ENCODE measurements at regions not wholly inside any gene's neighbourhood (a gene's known extent, or its start where the extent isn't known, plus 50 kb on each side); places are given as distances from the start of the nearest gene placed in this dataset.

DNA sequence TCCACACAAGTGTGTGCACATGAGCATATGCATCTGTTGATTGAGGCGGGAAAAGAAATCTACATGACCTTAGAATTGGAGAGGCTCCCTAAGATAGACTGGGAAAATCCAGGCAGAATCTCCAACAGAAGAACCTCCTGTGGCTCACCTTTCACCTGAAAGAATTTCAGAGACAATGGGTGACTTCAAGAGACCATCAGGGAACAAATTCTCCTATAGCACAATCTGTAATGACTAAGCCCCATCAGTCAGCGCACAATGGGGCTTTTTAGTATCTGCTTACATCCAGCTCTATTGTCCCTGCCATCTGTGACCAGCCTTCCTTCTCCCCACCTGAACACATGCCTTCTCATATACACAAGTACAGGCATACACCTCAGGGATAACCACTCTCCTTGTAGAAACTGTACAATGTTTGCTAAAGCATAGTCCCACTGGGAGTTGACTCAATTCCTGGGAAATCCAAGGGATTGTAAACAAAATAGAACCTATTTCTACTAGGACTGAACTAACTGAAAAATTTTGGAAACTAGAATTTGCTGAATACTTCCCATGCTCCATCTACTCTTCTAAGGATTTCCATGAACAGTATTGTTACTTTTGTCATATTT is 150.8 kb upstream of the STXBP5 start:
- no peaks in the 10 kb centered on the region for H3K27me3 ChIP-seq
- intact Hi-C loops (cut with DNase I): no loop called here
- DNase-seq (ENCODE audit: low spot score in 2 of 2): no peak
- no peaks in the 10 kb centered on the region for H3K36me3 ChIP-seq
- no peaks in the 10 kb centered on the region for H3K4me1 ChIP-seq
- H3K27ac ChIP-seq: no peak overlapping the region
- no peak overlapping the region for H3K4me3 ChIP-seq
- no peaks in the 10 kb centered on the region for H3K9me3 ChIP-seq
- TF ChIP-seq, protein P1, sequence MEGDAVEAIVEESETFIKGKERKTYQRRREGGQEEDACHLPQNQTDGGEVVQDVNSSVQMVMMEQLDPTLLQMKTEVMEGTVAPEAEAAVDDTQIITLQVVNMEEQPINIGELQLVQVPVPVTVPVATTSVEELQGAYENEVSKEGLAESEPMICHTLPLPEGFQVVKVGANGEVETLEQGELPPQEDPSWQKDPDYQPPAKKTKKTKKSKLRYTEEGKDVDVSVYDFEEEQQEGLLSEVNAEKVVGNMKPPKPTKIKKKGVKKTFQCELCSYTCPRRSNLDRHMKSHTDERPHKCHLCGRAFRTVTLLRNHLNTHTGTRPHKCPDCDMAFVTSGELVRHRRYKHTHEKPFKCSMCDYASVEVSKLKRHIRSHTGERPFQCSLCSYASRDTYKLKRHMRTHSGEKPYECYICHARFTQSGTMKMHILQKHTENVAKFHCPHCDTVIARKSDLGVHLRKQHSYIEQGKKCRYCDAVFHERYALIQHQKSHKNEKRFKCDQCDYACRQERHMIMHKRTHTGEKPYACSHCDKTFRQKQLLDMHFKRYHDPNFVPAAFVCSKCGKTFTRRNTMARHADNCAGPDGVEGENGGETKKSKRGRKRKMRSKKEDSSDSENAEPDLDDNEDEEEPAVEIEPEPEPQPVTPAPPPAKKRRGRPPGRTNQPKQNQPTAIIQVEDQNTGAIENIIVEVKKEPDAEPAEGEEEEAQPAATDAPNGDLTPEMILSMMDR (IDR thresholded peaks at IDR 0.05): no peak

DNA sequence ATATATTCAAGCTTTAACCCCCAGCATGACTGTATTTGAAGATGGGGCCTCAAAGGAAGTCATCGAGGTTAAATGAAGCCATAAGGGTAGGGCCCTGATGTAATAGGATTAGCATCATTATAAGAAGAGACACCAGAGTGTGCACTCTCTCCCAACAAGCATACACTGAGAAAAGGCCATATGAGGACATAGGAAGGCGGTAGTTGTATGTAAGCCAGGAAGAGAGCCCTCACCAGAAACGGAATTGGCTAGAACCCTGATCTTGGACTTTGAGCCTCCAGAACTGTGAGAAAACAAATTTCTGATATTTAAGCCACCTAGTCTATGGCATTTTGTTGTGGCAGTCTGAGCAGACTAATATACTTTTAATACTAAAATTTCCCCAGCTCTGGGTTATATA is 150.1 kb upstream of the STXBP5 start:
- no peaks in the 10 kb centered on the region for H3K27me3 ChIP-seq
- no peak overlapping the region for H3K27ac ChIP-seq
- H3K36me3 ChIP-seq: no peaks in the 10 kb centered on the region
- intact Hi-C loops (cut with DNase I): no loop called here
- TF ChIP-seq, protein P1 (IDR thresholded peaks at IDR 0.05): no peak
- DNase-seq (ENCODE audit: low spot score in 2 of 2): no peak
- H3K4me1 ChIP-seq: no peaks in the 10 kb centered on the region
- H3K9me3 ChIP-seq: no peaks in the 10 kb centered on the region
- H3K4me3 ChIP-seq: no peak overlapping the region

DNA sequence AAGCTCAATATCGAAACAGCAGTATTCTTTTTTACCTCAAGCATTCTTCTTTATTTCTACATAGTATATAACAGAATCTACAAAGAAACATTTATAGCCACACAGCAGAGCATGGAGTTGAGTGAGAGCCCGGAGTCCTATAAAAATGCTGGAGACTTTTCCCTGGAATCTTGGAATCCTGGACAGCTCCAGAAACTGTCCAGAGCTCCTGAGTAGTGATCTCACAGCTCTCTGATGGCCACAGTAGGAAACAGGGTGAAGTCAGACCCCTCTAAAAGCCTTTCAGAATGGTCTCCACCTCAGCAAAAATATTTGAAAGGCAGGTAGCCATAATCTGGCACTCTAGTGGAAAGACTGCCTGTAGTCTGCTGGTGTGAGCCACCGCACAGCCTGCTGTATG is 149.3 kb upstream of the STXBP5 start:
- Histone ChIP-seq H3K36me3 (no peaks in the 10 kb centered on the region), H3K27me3 (no peaks in the 10 kb centered on the region), H3K9me3 (no peaks in the 10 kb centered on the region), H3K4me3 (no peak overlapping the region), H3K4me1 (no peaks in the 10 kb centered on the region), H3K27ac (no peak overlapping the region)
- no peak for DNase-seq (ENCODE audit: low spot score in 2 of 2)
- TF ChIP-seq, protein P1 (IDR thresholded peaks at IDR 0.05): no peak
- intact Hi-C loops (cut with DNase I): no loop called here

DNA sequence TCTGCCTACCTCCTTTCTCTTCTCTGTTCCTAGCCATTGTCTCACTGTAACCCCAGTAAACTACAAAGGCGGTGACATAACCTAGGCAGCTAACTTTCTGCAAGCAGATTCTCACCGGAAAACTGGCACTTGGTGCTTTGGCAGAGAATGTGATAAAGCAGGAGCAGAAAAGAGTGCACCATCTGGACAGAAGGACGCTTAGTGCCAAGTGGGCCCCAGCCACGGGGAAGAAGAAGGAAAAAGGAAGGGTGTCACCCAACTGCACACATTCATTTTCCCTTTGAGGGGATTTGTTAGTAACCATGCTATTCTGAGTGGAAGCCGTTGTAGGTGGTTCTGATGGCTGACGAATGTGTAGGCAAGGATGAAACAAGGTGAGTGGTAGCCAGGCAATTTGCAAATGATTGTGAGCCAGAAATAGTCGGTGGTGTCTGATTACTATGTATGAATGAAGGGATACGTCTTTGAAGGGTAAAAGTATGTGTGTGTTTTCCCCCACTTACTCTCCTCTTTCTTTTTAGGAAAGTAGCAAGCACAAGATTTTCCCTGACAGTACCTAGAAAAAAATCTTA is 148.3 kb upstream of the STXBP5 start:
- TF ChIP-seq, protein P1 (IDR thresholded peaks at IDR 0.05): no peak
- no peak for DNase-seq (ENCODE audit: low spot score in 2 of 2)
- Histone ChIP-seq H3K27ac (no peak overlapping the region), H3K36me3 (no peaks in the 10 kb centered on the region), H3K4me3 (no peak overlapping the region), H3K4me1 (no peaks in the 10 kb centered on the region), H3K9me3 (no peaks in the 10 kb centered on the region), H3K27me3 (no peaks in the 10 kb centered on the region)
- intact Hi-C loops (cut with DNase I): no loop called here

DNA sequence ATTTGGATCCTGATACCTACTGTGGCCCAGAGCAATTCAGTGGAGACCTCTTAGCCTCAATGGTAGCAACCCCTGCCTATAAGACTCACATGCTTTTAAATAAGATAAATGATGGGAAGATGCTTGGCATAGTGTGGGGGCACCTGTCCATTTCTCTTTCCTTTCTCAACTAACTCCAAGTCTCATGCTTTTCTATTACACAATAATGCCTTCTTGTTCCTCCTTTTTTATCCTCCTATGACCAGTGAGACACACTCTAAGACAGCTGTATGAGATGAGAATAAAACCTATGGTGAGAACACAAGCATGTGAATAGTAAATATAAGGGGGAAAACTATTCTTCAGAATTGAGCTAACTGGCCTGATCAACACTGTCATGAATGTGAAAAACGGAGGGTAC is 147.0 kb upstream of the STXBP5 start:
- intact Hi-C loops (cut with DNase I): no loop called here
- no peak for DNase-seq (ENCODE audit: low spot score in 2 of 2)
- H3K9me3 ChIP-seq: no peaks in the 10 kb centered on the region
- H3K36me3 ChIP-seq: no peaks in the 10 kb centered on the region
- H3K27ac ChIP-seq: no peak overlapping the region
- no peaks in the 10 kb centered on the region for H3K27me3 ChIP-seq
- TF ChIP-seq, protein P1 (IDR thresholded peaks at IDR 0.05): no peak
- H3K4me1 ChIP-seq: no peaks in the 10 kb centered on the region
- no peak overlapping the region for H3K4me3 ChIP-seq

All from ascending aorta (tissue), 2 donors.